GM12864 (cell line): ENCODE measurements at regions not wholly inside any gene's neighbourhood (a gene's known extent, or its start where the extent isn't known, plus 50 kb on each side); places are given as distances from the start of the nearest gene placed in this dataset.

Experiments used
- DNase-seq: peaks from one replicate; pipeline ENCODE4 v3.0.0-alpha.2; 2011; ENCODE audit warnings: low read depth
- H3K4me3 ChIP-seq: 2 replicates; pipeline ENCODE4 v1.5.1; 2011; ENCODE audit warnings: mild to moderate bottlenecking, low read depth, low read length, control low read depth
- TF ChIP-seq, protein P1 (sequence below): IDR thresholded peaks from 2 replicates; pipeline ENCODE4 v1.5.1; 2011; ENCODE audit warnings: low read depth, mild to moderate bottlenecking, moderate library complexity, low read length, control low read depth, inconsistent platforms; ENCODE audit errors: missing control alignments

GRCh38 chr12:125738211-125738610 lies 673.0 kb downstream of the AACS start:
- no peak for DNase-seq
- TF ChIP-seq, protein P1, sequence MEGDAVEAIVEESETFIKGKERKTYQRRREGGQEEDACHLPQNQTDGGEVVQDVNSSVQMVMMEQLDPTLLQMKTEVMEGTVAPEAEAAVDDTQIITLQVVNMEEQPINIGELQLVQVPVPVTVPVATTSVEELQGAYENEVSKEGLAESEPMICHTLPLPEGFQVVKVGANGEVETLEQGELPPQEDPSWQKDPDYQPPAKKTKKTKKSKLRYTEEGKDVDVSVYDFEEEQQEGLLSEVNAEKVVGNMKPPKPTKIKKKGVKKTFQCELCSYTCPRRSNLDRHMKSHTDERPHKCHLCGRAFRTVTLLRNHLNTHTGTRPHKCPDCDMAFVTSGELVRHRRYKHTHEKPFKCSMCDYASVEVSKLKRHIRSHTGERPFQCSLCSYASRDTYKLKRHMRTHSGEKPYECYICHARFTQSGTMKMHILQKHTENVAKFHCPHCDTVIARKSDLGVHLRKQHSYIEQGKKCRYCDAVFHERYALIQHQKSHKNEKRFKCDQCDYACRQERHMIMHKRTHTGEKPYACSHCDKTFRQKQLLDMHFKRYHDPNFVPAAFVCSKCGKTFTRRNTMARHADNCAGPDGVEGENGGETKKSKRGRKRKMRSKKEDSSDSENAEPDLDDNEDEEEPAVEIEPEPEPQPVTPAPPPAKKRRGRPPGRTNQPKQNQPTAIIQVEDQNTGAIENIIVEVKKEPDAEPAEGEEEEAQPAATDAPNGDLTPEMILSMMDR: no peak

GRCh38 chr12:125742413-125742812 lies 677.2 kb downstream of the AACS start:
- no peak for DNase-seq
- TF ChIP-seq, protein P1: no peak
- H3K4me3 ChIP-seq: no peak overlapping the region

More at GRCh38 chr12:125738211-125738610, 673.0 kb downstream of the AACS start:
- H3K4me3 ChIP-seq: no peak overlapping the region

DNA sequence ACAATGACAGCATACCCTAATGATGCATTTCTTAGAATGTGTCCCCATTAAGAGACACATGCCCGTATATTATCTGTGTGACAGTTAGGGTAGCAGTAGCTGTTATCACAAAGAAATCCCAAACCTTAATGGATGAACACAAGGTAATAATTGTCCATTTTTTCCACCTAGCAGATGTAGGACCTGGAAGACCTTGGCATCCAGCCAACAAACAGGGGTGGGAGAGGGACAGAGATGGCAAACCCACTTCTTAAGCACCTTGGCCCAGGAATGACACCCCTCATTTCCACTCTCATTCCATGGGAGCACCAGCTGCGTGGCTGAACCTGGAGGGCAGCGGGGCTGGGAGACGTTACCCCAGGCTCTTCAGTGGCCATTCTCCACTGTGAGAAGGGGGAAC lies 679.0 kb downstream of the AACS start:
- no peak for DNase-seq
- TF ChIP-seq, protein P1: no peak
- no peak overlapping the region for H3K4me3 ChIP-seq

DNA sequence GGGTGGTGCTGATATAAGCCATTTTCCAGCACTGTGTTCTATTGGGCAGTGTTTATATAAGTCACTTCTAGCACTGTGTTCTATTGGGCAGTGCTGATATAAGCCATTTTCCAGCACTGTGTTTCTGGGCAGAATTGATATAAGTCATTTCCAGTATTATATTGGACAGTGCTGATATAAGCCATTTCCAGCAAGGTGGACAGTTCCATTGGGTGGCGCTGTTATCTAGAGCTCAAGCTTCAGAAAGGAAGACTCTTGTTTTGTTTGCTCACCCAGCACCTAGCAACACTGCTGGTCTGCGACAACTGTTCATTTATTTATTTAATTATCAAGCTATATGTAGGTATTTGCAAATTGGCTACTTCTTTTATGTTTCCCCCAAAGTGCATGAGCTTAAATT lies 690.3 kb downstream of the AACS start:
- no peak overlapping the region for H3K4me3 ChIP-seq
- no peak for DNase-seq

GRCh38 chr12:125766091-125766490 lies 700.9 kb downstream of the AACS start:
- TF ChIP-seq, protein P1: no peak
- no peak for DNase-seq

More for the DNA sequence above, 690.3 kb downstream of the AACS start:
- TF ChIP-seq, protein P1: no peak

DNA sequence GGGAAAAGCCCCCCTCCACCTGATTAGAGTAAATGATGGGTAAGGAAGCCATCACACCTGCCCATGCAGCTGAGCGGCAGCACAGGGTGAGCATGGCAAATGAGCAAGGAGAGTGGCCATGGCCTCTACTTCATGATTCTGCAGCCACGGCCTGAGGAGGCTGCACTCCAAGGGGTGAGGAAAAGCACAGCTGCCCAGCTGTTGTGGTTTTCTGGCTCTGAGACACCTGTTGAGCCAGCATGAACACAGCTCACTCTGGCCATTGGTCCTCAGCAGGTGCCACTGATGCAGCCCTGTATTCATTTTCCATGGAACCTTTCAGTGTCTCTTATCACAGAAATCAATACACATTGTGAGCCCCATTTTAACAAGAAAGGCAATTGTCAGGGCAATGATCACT lies 707.2 kb downstream of the AACS start:
- TF ChIP-seq, protein P1: no peak
- no peak overlapping the region for H3K4me3 ChIP-seq
- DNase-seq: no peak

More at GRCh38 chr12:125766091-125766490, 700.9 kb downstream of the AACS start:
- no peak overlapping the region for H3K4me3 ChIP-seq

DNA sequence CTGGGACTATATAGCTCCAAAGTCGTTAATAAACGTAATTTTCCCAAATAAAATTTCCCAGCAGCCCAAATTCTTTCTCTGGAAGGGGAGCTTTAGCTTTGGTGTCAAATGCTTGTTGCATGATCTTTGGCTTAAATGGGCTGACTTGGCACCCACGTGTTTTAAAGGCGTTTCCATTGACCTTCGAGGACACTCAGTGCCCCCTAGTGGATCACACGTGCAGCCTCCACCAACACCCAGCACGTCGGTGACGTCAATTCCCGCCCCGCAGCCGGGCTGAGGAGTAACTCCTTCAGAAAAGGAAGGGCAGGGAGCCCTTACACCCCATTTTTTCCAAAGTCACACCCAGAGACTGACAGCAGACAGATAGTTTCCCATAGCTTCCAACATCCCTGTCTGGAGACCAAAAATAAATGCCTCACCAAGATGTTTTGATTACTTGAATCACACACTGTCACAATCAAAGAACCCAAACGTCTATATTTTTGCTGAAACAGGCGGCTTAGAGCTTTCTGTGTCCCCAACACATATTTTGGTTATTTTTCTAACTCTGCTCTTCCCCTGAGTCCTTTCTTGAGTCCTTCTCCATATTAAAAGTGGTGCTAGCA lies 707.9 kb downstream of the AACS start:
- TF ChIP-seq, protein P1: peak; percentile 67
- peak; percentile 13 for DNase-seq
- no peak overlapping the region for H3K4me3 ChIP-seq
